KMS-11 (cell line): ENCODE measurements at regions not wholly inside any gene's neighbourhood (a gene's known extent, or its start where the extent isn't known, plus 50 kb on each side); places are given as distances from the start of the nearest gene placed in this dataset.

Source experiments
- H2AFZ ChIP-seq: fragments of 200-600 bp; sonication (generic); 2 replicates; pipeline ENCODE4 v1.6.1; 2016; ENCODE audit warnings: antibody characterized with exemption, mixed run types, low read depth
- H3K27ac ChIP-seq: fragments of 200-600 bp; sonication (generic); 2 replicates; pipeline ENCODE4 v1.6.1; 2016; ENCODE audit warnings: mild to moderate bottlenecking, mixed run types
- H3K27me3 ChIP-seq: fragments of 200-600 bp; sonication (generic); 2 replicates; pipeline ENCODE4 v1.6.1; 2017; ENCODE audit warnings: mild to moderate bottlenecking, low read depth, mixed run types, moderate library complexity; ENCODE audit not compliant: insufficient read depth
- H3K36me3 ChIP-seq: fragments of 200-600 bp; sonication (generic); 2 replicates; pipeline ENCODE4 v1.6.1; 2017; ENCODE audit warnings: mild to moderate bottlenecking, mixed run types; ENCODE audit not compliant: insufficient read depth
- H3K4me1 ChIP-seq: fragments of 200-600 bp; sonication (generic); 2 replicates; pipeline ENCODE4 v1.6.1; 2016; ENCODE audit warnings: mild to moderate bottlenecking, low read depth, mixed run types; ENCODE audit not compliant: poor library complexity, severe bottlenecking
- H3K4me2 ChIP-seq: fragments of 200-600 bp; sonication (generic); 2 replicates; pipeline ENCODE4 v1.7.0; 2016; ENCODE audit warnings: mild to moderate bottlenecking, mixed run types
- H3K4me3 ChIP-seq: fragments of 200-600 bp; sonication (generic); IDR thresholded peaks from 2 replicates; pipeline ENCODE4 v1.6.1; 2017; ENCODE audit warnings: low read depth, low read length, mixed read lengths; ENCODE audit not compliant: insufficient read depth
- H3K79me2 ChIP-seq: fragments of 200-600 bp; sonication (generic); 2 replicates; pipeline ENCODE4 v1.6.1; 2016; ENCODE audit warnings: low read depth, mixed run types; ENCODE audit not compliant: insufficient read depth
- H3K9ac ChIP-seq: fragments of 200-600 bp; sonication (generic); 2 replicates; pipeline ENCODE4 v1.6.1; 2016; ENCODE audit warnings: mild to moderate bottlenecking, mixed run types
- H4K20me1 ChIP-seq: fragments of 200-600 bp; sonication (generic); 2 replicates; pipeline ENCODE4 v1.6.1; 2016; ENCODE audit warnings: mild to moderate bottlenecking, mixed run types; ENCODE audit not compliant: insufficient read depth
- CTCF ChIP-seq: fragments of 200-600 bp; sonication (generic); conservative IDR thresholded peaks from 2 replicates; pipeline ENCODE4 v1.6.1; 2017; ENCODE audit warnings: low read depth, mild to moderate bottlenecking, antibody characterized with exemption, low read length, moderate library complexity, mixed read lengths

- Histone ChIP-seq H3K27me3 (no peaks in the 10 kb centered on the region), H3K4me2 (no peak overlapping the region), H3K4me1 (no peaks in the 10 kb centered on the region), H3K9ac (no peak overlapping the region), H3K4me3 (no peak overlapping the region), H4K20me1 (no peaks in the 10 kb centered on the region), H2AFZ (no peak overlapping the region), H3K27ac (no peak overlapping the region), H3K36me3 (no peaks in the 10 kb centered on the region), H3K79me2 (no peaks in the 10 kb centered on the region)
- TF ChIP-seq CTCF, result no peak
These were observed 310.0 kb downstream of the HRH4 start for GRCh38 chr18:24770311-24771024.

- Histone ChIP-seq H3K27ac (no peak overlapping the region), H3K4me2 (no peak overlapping the region), H4K20me1 (no peaks in the 10 kb centered on the region), H3K79me2 (no peaks in the 10 kb centered on the region), H3K9ac (no peak overlapping the region), H3K4me1 (no peaks in the 10 kb centered on the region), H3K27me3 (no peaks in the 10 kb centered on the region), H3K36me3 (no peaks in the 10 kb centered on the region), H3K4me3 (no peak overlapping the region), H2AFZ (no peak overlapping the region)
- no peak for TF ChIP-seq CTCF
These were observed 310.9 kb downstream of the HRH4 start for GRCh38 chr18:24771300-24771699.

GRCh38 chr18:24773101-24773500, 312.7 kb downstream of the HRH4 start:
- no peak for TF ChIP-seq CTCF
- Histone ChIP-seq H3K4me1 (no peaks in the 10 kb centered on the region), H3K4me3 (no peak overlapping the region), H3K4me2 (no peak overlapping the region), H2AFZ (no peak overlapping the region), H4K20me1 (no peaks in the 10 kb centered on the region), H3K79me2 (no peaks in the 10 kb centered on the region), H3K27me3 (no peaks in the 10 kb centered on the region), H3K27ac (no peak overlapping the region), H3K9ac (no peak overlapping the region), H3K36me3 (no peaks in the 10 kb centered on the region)

- Histone ChIP-seq H3K36me3 (no peaks in the 10 kb centered on the region), H3K4me1 (no peaks in the 10 kb centered on the region), H3K9ac (no peak overlapping the region), H2AFZ (no peak overlapping the region), H3K79me2 (no peaks in the 10 kb centered on the region), H3K27ac (no peak overlapping the region), H3K4me2 (no peak overlapping the region), H4K20me1 (no peaks in the 10 kb centered on the region), H3K4me3 (no peak overlapping the region), H3K27me3 (no peaks in the 10 kb centered on the region)
- no peak for TF ChIP-seq CTCF
These were observed 315.6 kb downstream of the HRH4 start for GRCh38 chr18:24776019-24776418.
